A673 (cell line): ENCODE measurements at regions not wholly inside any gene's neighbourhood (a gene's known extent, or its start where the extent isn't known, plus 50 kb on each side); places are given as distances from the start of the nearest gene placed in this dataset.

Experiments used
- CTCF ChIP-seq: fragments of 300-800, 200-600 bp; sonication (generic); conservative IDR thresholded peaks from 2 replicates; pipeline ENCODE4 v1.5.1; 2017; ENCODE audit warnings: low read depth, mild to moderate bottlenecking, antibody characterized with exemption, low read length, moderate library complexity, mixed read lengths
- EZH2 ChIP-seq: fragments of 200-600 bp; sonication (generic); IDR thresholded peaks from 2 replicates; pipeline ENCODE4 v1.6.1; 2017; ENCODE audit warnings: borderline replicate concordance, low read depth, mild to moderate bottlenecking, mixed read lengths, antibody characterized with exemption, low read length; ENCODE audit not compliant: poor library complexity, severe bottlenecking

DNA sequence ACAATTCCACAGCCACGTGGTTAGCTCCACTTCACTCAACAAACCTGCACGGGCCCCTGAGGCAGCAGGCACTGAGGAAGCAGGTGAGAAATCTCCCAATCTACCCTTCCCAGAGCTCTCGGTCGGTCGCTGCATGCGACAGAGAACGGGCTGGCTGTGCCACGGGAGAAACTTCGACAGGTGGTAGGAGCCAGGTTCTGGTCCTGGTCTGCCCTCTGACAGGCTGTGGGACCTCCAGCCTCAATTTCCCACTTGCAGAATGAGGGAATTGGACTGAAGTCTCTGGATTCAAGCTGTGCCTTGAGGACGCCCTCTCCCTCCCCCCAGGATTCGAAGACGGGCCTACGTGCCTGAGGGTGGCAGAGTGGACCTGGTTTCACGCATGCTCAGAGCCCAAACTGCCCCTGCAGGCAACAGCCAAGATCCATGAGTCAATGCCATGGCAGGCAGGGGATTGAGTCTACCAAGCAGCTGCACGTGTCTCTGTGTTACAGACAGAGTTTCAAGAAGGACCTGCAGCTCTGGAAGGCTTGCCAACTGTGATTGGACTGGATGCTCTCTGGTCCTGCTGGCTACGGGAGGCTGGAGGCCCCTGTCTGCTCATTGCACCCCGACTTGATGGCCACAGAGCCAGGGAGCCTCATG is 215.0 kb downstream of the USP6NL start:
- TF ChIP-seq CTCF (no peak), EZH2 (no peak)
